Effector memory CD8-positive, alpha-beta T cell (primary cell): ENCODE measurements at regions not wholly inside any gene's neighbourhood (a gene's known extent, or its start where the extent isn't known, plus 50 kb on each side); places are given as distances from the start of the nearest gene placed in this dataset.

ENCODE experiments used
- ATAC-seq: fragments of 150-1000 bp; cut with Tn5 transposase; replicated peaks from 2 replicates; pipeline ENCODE4 v1.10.0; 2021; ENCODE audit warnings: mild to moderate bottlenecking, moderate library complexity
- DNase-seq, 3 experiments: peaks; one replicate each; pipeline ENCODE4 v3.0.0; 2021
- H3K27ac Mint-ChIP-seq, 2 donors: one replicate each; pipeline ENCODE4 v1.8.0; 2022; ENCODE audit warnings: mild to moderate bottlenecking in 2 of 2, mixed read lengths in 2 of 2, moderate library complexity in 2 of 2
- H3K27me3 Mint-ChIP-seq, 2 donors: one replicate each; pipeline ENCODE4 v1.8.0; 2022; ENCODE audit warnings: mixed read lengths in 2 of 2
- H3K36me3 Mint-ChIP-seq: one replicate; pipeline ENCODE4 v1.8.0; 2022; ENCODE audit warnings: mild to moderate bottlenecking, moderate library complexity, mixed read lengths; ENCODE audit not compliant: insufficient read depth
- H3K4me1 Mint-ChIP-seq, 2 donors: one replicate each; pipeline ENCODE4 v1.8.0; 2022; ENCODE audit warnings: low read depth in 2 of 2, mixed read lengths in 2 of 2
- H3K4me3 Mint-ChIP-seq, 2 donors: one replicate each; pipeline ENCODE4 v1.8.0; 2022; ENCODE audit warnings: mild to moderate bottlenecking in 2 of 2, mixed read lengths in 2 of 2, moderate library complexity in 2 of 2
- H3K9me3 Mint-ChIP-seq, 2 donors: one replicate each; pipeline ENCODE4 v1.8.0; 2022; ENCODE audit warnings: mixed read lengths in 2 of 2

GRCh38 chr1:5271264-5271663, 616.9 kb downstream of the AJAP1 start:
- H3K27me3 Mint-ChIP-seq = peaks cover 23 to 51% of the 10 kb centered on the region in 2 donors
- DNase-seq (no peak), ATAC-seq (no peak)
- H3K4me1 Mint-ChIP-seq = no peaks in the 10 kb centered on the region
- H3K27ac Mint-ChIP-seq = no peak overlapping the region
- H3K9me3 Mint-ChIP-seq = peaks cover 3 to 8% of the 10 kb centered on the region in 2 donors
- no peak overlapping the region for H3K4me3 Mint-ChIP-seq
- peaks cover 3% of the 10 kb centered on the region for H3K36me3 Mint-ChIP-seq

GRCh38 chr1:5269901-5270300, 615.5 kb downstream of the AJAP1 start:
- ATAC-seq = no peak
- Mint-ChIP-seq H3K9me3 (peaks cover 3 to 8% of the 10 kb centered on the region in 2 donors), H3K4me3 (no peak overlapping the region), H3K27me3 (peaks cover 32 to 51% of the 10 kb centered on the region in 2 donors), H3K4me1 (no peaks in the 10 kb centered on the region), H3K36me3 (peaks cover 3% of the 10 kb centered on the region), H3K27ac (no peak overlapping the region)
- no peak for DNase-seq

GRCh38 chr1:5267603-5268235, 613.3 kb downstream of the AJAP1 start:
- no peak overlapping the region for H3K4me3 Mint-ChIP-seq
- H3K4me1 Mint-ChIP-seq = no peaks in the 10 kb centered on the region
- H3K27me3 Mint-ChIP-seq = peaks cover 32 to 59% of the 10 kb centered on the region in 2 donors
- peaks cover 5 to 8% of the 10 kb centered on the region in 2 donors for H3K9me3 Mint-ChIP-seq
- ATAC-seq = no peak
- no peak for DNase-seq
- H3K36me3 Mint-ChIP-seq = no peaks in the 10 kb centered on the region
- no peak overlapping the region for H3K27ac Mint-ChIP-seq

- Mint-ChIP-seq H3K36me3 (no peaks in the 10 kb centered on the region), H3K9me3 (peaks cover 5 to 8% of the 10 kb centered on the region in 2 donors), H3K27me3 (peaks cover 33 to 57% of the 10 kb centered on the region in 2 donors), H3K4me3 (no peak overlapping the region), H3K4me1 (no peaks in the 10 kb centered on the region), H3K27ac (no peak overlapping the region)
- DNase-seq (no peak), ATAC-seq (no peak)
Measured at GRCh38 chr1:5265438-5266075, 611.1 kb downstream of the AJAP1 start.

DNA sequence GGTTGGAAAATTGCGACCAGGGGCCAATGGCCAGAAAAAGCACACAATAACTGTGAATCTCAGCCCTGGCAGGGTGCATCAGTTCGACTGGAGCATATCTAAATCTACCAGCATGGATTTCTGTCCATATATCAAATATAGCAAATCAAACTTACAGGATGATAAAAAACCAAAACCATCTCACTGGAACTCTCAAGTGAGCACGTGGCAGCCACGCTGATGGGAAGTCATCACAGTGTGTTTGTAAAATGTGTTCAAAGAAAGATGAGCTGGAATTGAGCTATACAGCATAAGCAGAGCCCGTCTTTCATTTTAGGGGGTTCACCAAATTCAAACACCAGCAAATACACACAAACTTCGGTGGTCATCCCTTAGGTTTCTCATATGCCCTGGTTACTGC, 610.1 kb downstream of the AJAP1 start:
- peaks cover 5 to 13% of the 10 kb centered on the region in 2 donors for H3K9me3 Mint-ChIP-seq
- DNase-seq = no peak
- H3K4me3 Mint-ChIP-seq = no peak overlapping the region
- H3K27me3 Mint-ChIP-seq = peaks cover 33 to 60% of the 10 kb centered on the region in 2 donors
- H3K36me3 Mint-ChIP-seq = no peaks in the 10 kb centered on the region
- H3K4me1 Mint-ChIP-seq = no peaks in the 10 kb centered on the region
- no peak overlapping the region for H3K27ac Mint-ChIP-seq
- ATAC-seq = no peak

DNA sequence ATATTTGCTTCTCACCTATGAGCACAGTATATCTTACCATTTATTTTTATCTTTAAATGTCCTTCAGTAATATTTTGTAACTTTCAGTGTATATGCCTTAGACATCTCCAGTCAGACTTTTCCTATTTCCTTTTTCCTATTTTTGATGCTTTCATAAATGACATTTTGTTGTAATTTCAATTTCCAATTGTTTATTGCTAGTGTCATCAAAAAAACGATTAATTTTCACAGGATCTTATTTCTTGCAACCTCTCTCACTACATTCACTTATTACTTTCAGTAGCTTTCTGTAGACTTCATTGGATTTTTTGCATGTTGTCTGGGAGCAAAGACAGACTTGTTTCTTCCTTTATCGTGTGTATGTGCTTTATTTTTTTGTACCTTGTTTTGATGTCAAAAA, 602.4 kb downstream of the AJAP1 start:
- Mint-ChIP-seq H3K4me1 (no peaks in the 10 kb centered on the region), H3K9me3 (peaks cover 0 to 19% of the 10 kb centered on the region in 2 donors), H3K27ac (no peak overlapping the region), H3K27me3 (peaks cover 9 to 28% of the 10 kb centered on the region in 2 donors), H3K4me3 (no peak overlapping the region), H3K36me3 (no peaks in the 10 kb centered on the region)
- DNase-seq (no peak), ATAC-seq (no peak)

- no peak overlapping the region for H3K4me3 Mint-ChIP-seq
- H3K27me3 Mint-ChIP-seq = peaks cover 15 to 36% of the 10 kb centered on the region in 2 donors
- no peak for DNase-seq
- peaks cover 0 to 19% of the 10 kb centered on the region in 2 donors for H3K9me3 Mint-ChIP-seq
- no peaks in the 10 kb centered on the region for H3K36me3 Mint-ChIP-seq
- H3K4me1 Mint-ChIP-seq = no peaks in the 10 kb centered on the region
- no peak overlapping the region for H3K27ac Mint-ChIP-seq
- ATAC-seq = no peak
Measured at GRCh38 chr1:5254975-5255374, 600.6 kb downstream of the AJAP1 start.

DNA sequence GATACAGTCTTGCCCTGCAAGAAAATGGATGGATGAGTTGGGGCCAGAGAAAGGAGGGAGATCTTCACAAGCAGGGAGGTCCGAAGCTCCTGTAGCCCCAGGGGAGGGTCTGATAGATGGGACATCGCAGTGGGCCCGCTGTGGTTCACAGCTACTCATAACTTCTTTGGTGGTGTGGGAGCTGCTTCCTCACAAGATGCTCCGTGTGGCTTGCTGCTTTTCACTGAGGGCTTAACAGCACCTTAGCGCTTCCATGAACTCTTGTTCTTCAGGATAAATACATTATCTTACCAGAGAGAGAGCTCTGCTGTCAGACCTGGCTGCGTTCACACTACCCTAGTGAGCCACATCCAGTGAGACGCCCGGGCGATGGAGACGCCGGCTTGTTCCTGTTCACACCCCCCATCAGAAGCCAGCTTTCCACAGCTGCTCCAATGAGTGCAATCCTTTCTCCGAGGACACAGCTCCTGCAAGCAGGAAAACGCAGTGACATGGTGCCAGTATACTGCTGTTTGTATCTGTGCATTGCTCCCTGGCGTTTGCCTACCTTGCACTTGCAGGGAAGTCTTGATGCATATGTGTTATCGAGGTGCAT, 599.8 kb downstream of the AJAP1 start:
- ATAC-seq = no peak
- Mint-ChIP-seq H3K4me3 (no peak overlapping the region), H3K27ac (no peak overlapping the region), H3K27me3 (peaks cover 17 to 35% of the 10 kb centered on the region in 2 donors), H3K9me3 (peaks cover 0 to 11% of the 10 kb centered on the region in 2 donors), H3K4me1 (no peaks in the 10 kb centered on the region), H3K36me3 (no peaks in the 10 kb centered on the region)
- no peak for DNase-seq

DNA sequence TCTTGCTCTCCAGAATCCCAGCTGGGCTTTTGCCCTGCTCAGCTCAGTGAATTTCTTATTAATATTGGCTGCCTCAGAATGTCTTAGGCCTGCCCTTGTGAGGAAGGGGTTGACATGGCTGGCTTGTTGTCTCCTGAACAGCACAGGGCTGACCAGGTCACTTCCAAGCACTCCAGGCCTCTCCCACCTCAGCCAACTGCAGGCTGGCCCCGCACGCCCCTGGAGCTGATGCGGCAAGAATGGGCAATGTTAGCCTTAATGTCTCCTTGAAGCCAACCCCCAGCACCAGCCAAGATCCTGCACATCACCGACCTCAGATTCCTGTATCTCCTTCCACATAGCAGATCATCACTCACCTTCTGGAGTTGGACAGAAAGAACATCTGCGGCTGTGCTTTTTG, 598.6 kb downstream of the AJAP1 start:
- no peak for DNase-seq
- H3K27ac Mint-ChIP-seq = no peak overlapping the region
- ATAC-seq = no peak
- no peaks in the 10 kb centered on the region for H3K4me1 Mint-ChIP-seq
- no peaks in the 10 kb centered on the region for H3K36me3 Mint-ChIP-seq
- no peaks in the 10 kb centered on the region for H3K9me3 Mint-ChIP-seq
- H3K27me3 Mint-ChIP-seq = peaks cover 24 to 40% of the 10 kb centered on the region in 2 donors
- H3K4me3 Mint-ChIP-seq = no peak overlapping the region

GRCh38 chr1:5250336-5250735, 595.9 kb downstream of the AJAP1 start:
- Mint-ChIP-seq H3K4me3 (no peak overlapping the region), H3K9me3 (peaks cover 0 to 2% of the 10 kb centered on the region in 2 donors), H3K27me3 (peaks cover 35 to 49% of the 10 kb centered on the region in 2 donors), H3K36me3 (no peaks in the 10 kb centered on the region), H3K4me1 (no peaks in the 10 kb centered on the region), H3K27ac (no peak overlapping the region)
- DNase-seq = no peak
- no peak for ATAC-seq

DNA sequence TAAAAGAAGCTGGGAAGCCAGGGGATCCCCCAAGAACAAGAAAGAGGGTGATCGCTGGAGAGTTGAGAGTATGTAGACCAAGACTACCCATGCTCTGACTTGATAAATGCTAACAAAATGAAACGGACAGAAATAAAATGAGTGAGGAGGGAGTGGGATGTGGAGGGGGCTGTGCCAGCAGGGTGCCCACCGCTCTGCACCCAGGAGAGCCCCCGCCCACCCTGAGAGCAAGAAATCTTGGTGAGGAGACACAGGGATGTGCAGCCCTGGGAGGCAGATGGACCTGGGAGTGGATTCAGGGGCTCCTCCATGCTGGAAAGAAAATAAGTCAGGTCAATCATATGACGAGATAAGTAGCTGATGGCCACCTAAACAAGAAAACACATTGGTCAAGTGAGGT, 590.9 kb downstream of the AJAP1 start:
- Mint-ChIP-seq H3K4me3 (no peak overlapping the region), H3K27ac (no peak overlapping the region), H3K9me3 (peaks cover 0 to 2% of the 10 kb centered on the region in 2 donors), H3K27me3 (peaks cover 30 to 38% of the 10 kb centered on the region in 2 donors), H3K36me3 (no peaks in the 10 kb centered on the region), H3K4me1 (no peaks in the 10 kb centered on the region)
- DNase-seq (no peak), ATAC-seq (no peak)

GRCh38 chr1:5244631-5245285, 590.3 kb downstream of the AJAP1 start:
- no peak for DNase-seq
- no peak overlapping the region for H3K27ac Mint-ChIP-seq
- H3K9me3 Mint-ChIP-seq = peaks cover 0 to 2% of the 10 kb centered on the region in 2 donors
- ATAC-seq = no peak
- H3K4me3 Mint-ChIP-seq = no peak overlapping the region
- H3K27me3 Mint-ChIP-seq = peaks cover 26 to 38% of the 10 kb centered on the region in 2 donors
- peaks cover under 1% of the 10 kb centered on the region for H3K36me3 Mint-ChIP-seq
- no peaks in the 10 kb centered on the region for H3K4me1 Mint-ChIP-seq

DNA sequence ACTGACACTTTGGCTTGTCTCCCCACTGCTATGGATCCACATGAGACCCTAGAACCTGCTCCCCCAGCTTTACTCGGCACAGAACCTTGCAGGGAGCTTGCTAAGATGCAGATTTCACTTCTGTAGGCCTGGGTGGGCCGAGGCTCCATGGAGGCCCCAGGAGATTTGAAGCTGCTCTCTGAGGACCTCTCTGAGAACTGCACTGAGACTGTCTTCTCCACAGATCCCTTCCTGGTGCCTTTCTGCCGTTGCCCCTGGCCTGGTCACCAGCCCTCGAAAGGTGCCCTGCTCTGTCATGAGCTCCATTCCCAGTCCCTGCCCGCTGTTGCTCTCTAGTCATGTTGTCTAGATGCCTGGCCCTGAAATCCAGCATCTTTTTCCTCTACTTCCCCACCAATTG, 588.4 kb downstream of the AJAP1 start:
- Mint-ChIP-seq H3K36me3 (peaks cover 4% of the 10 kb centered on the region), H3K4me3 (no peak overlapping the region), H3K27me3 (peaks cover 24 to 28% of the 10 kb centered on the region in 2 donors), H3K27ac (no peak overlapping the region), H3K9me3 (peaks cover 0 to 2% of the 10 kb centered on the region in 2 donors), H3K4me1 (no peaks in the 10 kb centered on the region)
- no peak for DNase-seq
- no peak for ATAC-seq
